ENCODE measurements at regions not wholly inside any gene's neighbourhood (a gene's known extent, or its start where the extent isn't known, plus 50 kb on each side); places are given as distances from the start of the nearest gene placed in this dataset.

DNA sequence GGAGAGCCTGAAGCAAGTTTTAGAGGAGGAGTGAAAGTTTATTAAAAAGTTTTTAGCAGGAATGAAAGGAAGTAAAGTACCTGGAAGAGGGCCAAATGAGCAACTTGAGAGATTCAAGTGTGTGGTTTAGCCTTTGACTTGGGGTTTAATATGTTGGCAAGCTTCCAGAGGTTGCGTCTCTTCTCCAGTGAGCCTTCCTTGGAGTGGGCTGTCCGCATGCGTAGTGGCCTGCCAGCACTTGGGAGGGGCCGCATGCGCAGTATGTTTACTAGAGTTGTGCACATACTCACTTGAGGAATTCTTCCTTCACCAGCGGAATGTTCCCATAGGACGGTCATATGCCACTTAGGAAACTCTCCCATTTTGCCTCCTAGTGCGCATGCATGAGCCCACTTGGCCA, 235.2 kb downstream of the ALDH8A1 start:
- H2AK5ac ChIP-seq (ENCODE audit: low read depth, low read length): no peak overlapping the region
- H2BK120ac ChIP-seq (replicated peaks; ENCODE audit: low read depth, low read length): no peak overlapping the region
- no peak overlapping the region for H3K56ac ChIP-seq (replicated peaks; ENCODE audit: insufficient read length, low read depth, low read length)
- H3K18ac ChIP-seq (ENCODE audit: extremely low read depth, low read length): no peak overlapping the region
- no peak overlapping the region for H2BK20ac ChIP-seq (ENCODE audit: low read length)
- H4K5ac ChIP-seq (ENCODE audit: insufficient read length, low read depth, low read length): no peak overlapping the region
- H4K91ac ChIP-seq (replicated peaks; ENCODE audit: insufficient read length, low read length): no peak overlapping the region
- no peak overlapping the region for H3K14ac ChIP-seq (ENCODE audit: insufficient read length)
- no peak overlapping the region for H3K23ac ChIP-seq (ENCODE audit: insufficient read length)
- no peaks in the 10 kb centered on the region for H4K20me1 ChIP-seq (replicated peaks in 1 of 2; ENCODE audit: control insufficient read depth in 1 of 2, insufficient read depth in 2 of 2, low read length in 2 of 2)
- no peak overlapping the region for H2BK5ac ChIP-seq (ENCODE audit: low read depth, low read length)
- H3K4me3 ChIP-seq (ENCODE audit: extremely low read depth in 1 of 4, insufficient read depth in 2 of 4, low read depth in 3 of 4, low read length in 4 of 4): no peak overlapping the region
- no peaks in the 10 kb centered on the region for H3K79me2 ChIP-seq (ENCODE audit: control insufficient read depth in 1 of 2, insufficient read depth in 2 of 2, low read length in 2 of 2)
- H3K23me2 ChIP-seq (ENCODE audit: low read depth, low read length): no peaks in the 10 kb centered on the region
- no peak overlapping the region for H2BK12ac ChIP-seq (ENCODE audit: low read depth, low read length)
- H3K4me1 ChIP-seq (replicated peaks in 1 of 4; ENCODE audit: control insufficient read depth in 3 of 4, insufficient read depth in 4 of 4, low read length in 3 of 4): no peaks in the 10 kb centered on the region
- 96% methylated on average over 8 of the region's 8 CpGs; no CpG with 5 or more reads in 1 of the 2 experiments for WGBS, 2 experiments (ENCODE audit: extremely low coverage in 1 of 2, insufficient coverage in 1 of 2, insufficient read length in 1 of 2, insufficient replicate concordance in 2 of 2, low coverage in 1 of 2, low lambda C conversion rate in 2 of 2, missing lambda C conversion rate in 1 of 2)
- DNase-seq (ENCODE audit: low read depth in 1 of 2, low spot score in 2 of 2) (no peak), FAIRE-seq (no peak)
- no peak overlapping the region for H2BK15ac ChIP-seq (ENCODE audit: low read length)
- no peaks in the 10 kb centered on the region for H3K9me3 ChIP-seq (ENCODE audit: insufficient read depth in 2 of 2, low read depth in 1 of 2, low read length in 1 of 2)
- no peak overlapping the region for H4K8ac ChIP-seq (ENCODE audit: extremely low read depth, insufficient read depth, low read length)
- ChIA-PET POLR2A (ENCODE audit: partially characterized antibody) (no interaction called here), CTCF (ENCODE audit: partially characterized antibody) (no interaction called here)
- H3K27ac ChIP-seq (ENCODE audit: low read depth, low read length): no peak overlapping the region
- no peaks in the 10 kb centered on the region for H3K79me1 ChIP-seq (ENCODE audit: low read depth, low read length)
- no peaks in the 10 kb centered on the region for H3K36me3 ChIP-seq (ENCODE audit: control insufficient read depth in 2 of 4, insufficient read depth in 4 of 4, low read length in 3 of 4)
- no peaks in the 10 kb centered on the region for H3K27me3 ChIP-seq (replicated peaks in 1 of 4; ENCODE audit: control insufficient read depth in 3 of 4, extremely low read depth in 1 of 4, insufficient read depth in 3 of 4, low read length in 3 of 4)
- no peak overlapping the region for H3K9ac ChIP-seq (replicated peaks in 1 of 4; ENCODE audit: extremely low read depth in 1 of 4, low read depth in 3 of 4, low read length in 3 of 4)
- H3K4ac ChIP-seq (replicated peaks; ENCODE audit: insufficient read length, low read depth, low read length): no peak overlapping the region
- H3K4me2 ChIP-seq (ENCODE audit: insufficient read depth in 1 of 2, low read depth in 2 of 2, low read length in 2 of 2): no peak overlapping the region
- no peak overlapping the region for H2AFZ ChIP-seq (ENCODE audit: low read length)
- TF ChIP-seq SIX5 (IDR thresholded peaks at IDR 0.05; ENCODE audit: low read depth, low read length) (no peak), RNF2 (IDR thresholded peaks at IDR 0.05; ENCODE audit: borderline replicate concordance, low read depth, low read length, missing control alignments, poor library complexity, severe bottlenecking) (no peak), CBX8 (IDR thresholded peaks at IDR 0.05; ENCODE audit: borderline replicate concordance, low read depth, low read length) (no peak), HDAC2 (IDR thresholded peaks at IDR 0.05; ENCODE audit: borderline replicate concordance in 1 of 2, low read depth in 2 of 2, low read length in 2 of 2) (no peak), ZNF274 (IDR thresholded peaks at IDR 0.05; ENCODE audit: borderline replicate concordance, extremely low read depth, low read length) (no peak), JUN (IDR thresholded peaks at IDR 0.05; ENCODE audit: low read depth, low read length) (no peak), PHF8 (conservative IDR thresholded peaks at IDR 0.05; ENCODE audit: low read depth, low read length) (no peak), USF2 (IDR thresholded peaks at IDR 0.05; ENCODE audit: low read length) (no peak), TAF7 (optimal IDR thresholded peaks at IDR 0.05; ENCODE audit: borderline replicate concordance, low read depth, low read length) (no peak), KDM5A (IDR thresholded peaks at IDR 0.05; ENCODE audit: low read length) (no peak), NRF1 (IDR thresholded peaks at IDR 0.05; ENCODE audit: low read depth, low read length) (no peak), SRF (IDR thresholded peaks at IDR 0.05; ENCODE audit: low read depth, low read length) (no peak), SUZ12 (IDR thresholded peaks at IDR 0.05; ENCODE audit: low read length) (no peak), TCF12 (IDR thresholded peaks at IDR 0.05; ENCODE audit: low read depth, low read length) (no peak)
